ENCODE measurements at regions not wholly inside any gene's neighbourhood (a gene's known extent, or its start where the extent isn't known, plus 50 kb on each side); places are given as distances from the start of the nearest gene placed in this dataset.

DNA sequence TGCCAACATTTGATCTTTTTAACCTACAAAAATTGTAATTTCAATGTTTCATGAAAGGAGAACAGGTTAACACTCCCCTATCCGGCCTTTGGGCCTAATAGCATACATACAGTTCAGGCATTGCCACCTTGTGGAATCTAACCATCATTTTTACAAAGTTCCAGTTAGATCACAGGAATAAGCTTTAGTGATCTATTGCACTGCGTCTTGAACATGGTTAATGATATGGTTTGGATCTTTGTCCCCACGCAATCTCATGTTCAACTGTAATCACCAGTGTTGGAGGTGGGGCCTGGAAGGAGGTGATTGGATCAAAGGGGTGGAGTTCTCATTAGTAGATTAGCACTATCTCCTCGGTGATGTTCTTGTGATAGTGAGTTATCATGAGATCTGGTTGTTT, 58.2 kb upstream of the NEUROD1 start:
- TF ChIP-seq, protein P1, sequence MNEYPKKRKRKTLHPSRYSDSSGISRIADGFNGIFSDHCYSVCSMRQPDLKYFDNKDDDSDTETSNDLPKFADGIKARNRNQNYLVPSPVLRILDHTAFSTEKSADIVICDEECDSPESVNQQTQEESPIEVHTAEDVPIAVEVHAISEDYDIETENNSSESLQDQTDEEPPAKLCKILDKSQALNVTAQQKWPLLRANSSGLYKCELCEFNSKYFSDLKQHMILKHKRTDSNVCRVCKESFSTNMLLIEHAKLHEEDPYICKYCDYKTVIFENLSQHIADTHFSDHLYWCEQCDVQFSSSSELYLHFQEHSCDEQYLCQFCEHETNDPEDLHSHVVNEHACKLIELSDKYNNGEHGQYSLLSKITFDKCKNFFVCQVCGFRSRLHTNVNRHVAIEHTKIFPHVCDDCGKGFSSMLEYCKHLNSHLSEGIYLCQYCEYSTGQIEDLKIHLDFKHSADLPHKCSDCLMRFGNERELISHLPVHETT (tag by site-specific recombination; IDR thresholded peaks at IDR 0.05) = no peak
- TF ChIP-seq ZNF169 (tag by site-specific recombination; IDR thresholded peaks at IDR 0.05) = no peak
- TF ChIP-seq, protein P2, sequence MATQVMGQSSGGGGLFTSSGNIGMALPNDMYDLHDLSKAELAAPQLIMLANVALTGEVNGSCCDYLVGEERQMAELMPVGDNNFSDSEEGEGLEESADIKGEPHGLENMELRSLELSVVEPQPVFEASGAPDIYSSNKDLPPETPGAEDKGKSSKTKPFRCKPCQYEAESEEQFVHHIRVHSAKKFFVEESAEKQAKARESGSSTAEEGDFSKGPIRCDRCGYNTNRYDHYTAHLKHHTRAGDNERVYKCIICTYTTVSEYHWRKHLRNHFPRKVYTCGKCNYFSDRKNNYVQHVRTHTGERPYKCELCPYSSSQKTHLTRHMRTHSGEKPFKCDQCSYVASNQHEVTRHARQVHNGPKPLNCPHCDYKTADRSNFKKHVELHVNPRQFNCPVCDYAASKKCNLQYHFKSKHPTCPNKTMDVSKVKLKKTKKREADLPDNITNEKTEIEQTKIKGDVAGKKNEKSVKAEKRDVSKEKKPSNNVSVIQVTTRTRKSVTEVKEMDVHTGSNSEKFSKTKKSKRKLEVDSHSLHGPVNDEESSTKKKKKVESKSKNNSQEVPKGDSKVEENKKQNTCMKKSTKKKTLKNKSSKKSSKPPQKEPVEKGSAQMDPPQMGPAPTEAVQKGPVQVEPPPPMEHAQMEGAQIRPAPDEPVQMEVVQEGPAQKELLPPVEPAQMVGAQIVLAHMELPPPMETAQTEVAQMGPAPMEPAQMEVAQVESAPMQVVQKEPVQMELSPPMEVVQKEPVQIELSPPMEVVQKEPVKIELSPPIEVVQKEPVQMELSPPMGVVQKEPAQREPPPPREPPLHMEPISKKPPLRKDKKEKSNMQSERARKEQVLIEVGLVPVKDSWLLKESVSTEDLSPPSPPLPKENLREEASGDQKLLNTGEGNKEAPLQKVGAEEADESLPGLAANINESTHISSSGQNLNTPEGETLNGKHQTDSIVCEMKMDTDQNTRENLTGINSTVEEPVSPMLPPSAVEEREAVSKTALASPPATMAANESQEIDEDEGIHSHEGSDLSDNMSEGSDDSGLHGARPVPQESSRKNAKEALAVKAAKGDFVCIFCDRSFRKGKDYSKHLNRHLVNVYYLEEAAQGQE (tag by site-specific recombination; IDR thresholded peaks at IDR 0.05) = no peak
- TF ChIP-seq, protein P3, sequence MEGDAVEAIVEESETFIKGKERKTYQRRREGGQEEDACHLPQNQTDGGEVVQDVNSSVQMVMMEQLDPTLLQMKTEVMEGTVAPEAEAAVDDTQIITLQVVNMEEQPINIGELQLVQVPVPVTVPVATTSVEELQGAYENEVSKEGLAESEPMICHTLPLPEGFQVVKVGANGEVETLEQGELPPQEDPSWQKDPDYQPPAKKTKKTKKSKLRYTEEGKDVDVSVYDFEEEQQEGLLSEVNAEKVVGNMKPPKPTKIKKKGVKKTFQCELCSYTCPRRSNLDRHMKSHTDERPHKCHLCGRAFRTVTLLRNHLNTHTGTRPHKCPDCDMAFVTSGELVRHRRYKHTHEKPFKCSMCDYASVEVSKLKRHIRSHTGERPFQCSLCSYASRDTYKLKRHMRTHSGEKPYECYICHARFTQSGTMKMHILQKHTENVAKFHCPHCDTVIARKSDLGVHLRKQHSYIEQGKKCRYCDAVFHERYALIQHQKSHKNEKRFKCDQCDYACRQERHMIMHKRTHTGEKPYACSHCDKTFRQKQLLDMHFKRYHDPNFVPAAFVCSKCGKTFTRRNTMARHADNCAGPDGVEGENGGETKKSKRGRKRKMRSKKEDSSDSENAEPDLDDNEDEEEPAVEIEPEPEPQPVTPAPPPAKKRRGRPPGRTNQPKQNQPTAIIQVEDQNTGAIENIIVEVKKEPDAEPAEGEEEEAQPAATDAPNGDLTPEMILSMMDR (tag by site-specific recombination; IDR thresholded peaks at IDR 0.05) = no peak
- TF ChIP-seq ZNF521 (tag by site-specific recombination; IDR thresholded peaks at IDR 0.05) = no peak
- TF ChIP-seq ZNF768 (tag by site-specific recombination; IDR thresholded peaks at IDR 0.05) = no peak

Measured in HEK293 (cell line).